IPS-18c (cell line): ENCODE measurements at regions not wholly inside any gene's neighbourhood (a gene's known extent, or its start where the extent isn't known, plus 50 kb on each side); places are given as distances from the start of the nearest gene placed in this dataset.
"Not testable (repeated sequence)": the region's sequence is repeated elsewhere in the genome, so short reads cannot be mapped to it uniquely, and the experiment has no call there.

Experiments used
- H3K4me3 ChIP-seq: 2 replicates; pipeline ENCODE4 v1.7.0; 2013; ENCODE audit warnings: low read depth, mild to moderate bottlenecking, low read length, moderate library complexity; ENCODE audit not compliant: insufficient read depth
- H3K9me3 ChIP-seq: one replicate; pipeline ENCODE4 v1.6.1; 2013; ENCODE audit warnings: mild to moderate bottlenecking, low read length, moderate library complexity; ENCODE audit not compliant: control insufficient read depth, insufficient read depth

- no peaks in the 10 kb centered on the region for H3K9me3 ChIP-seq
- H3K4me3 ChIP-seq = no peak overlapping the region
Observed at GRCh38 chr18:41681138-41681880, 273.7 kb upstream of the PIK3C3 start.

GRCh38 chr18:41674506-41674905 lies 280.5 kb upstream of the PIK3C3 start:
- H3K9me3 ChIP-seq = no peaks in the 10 kb centered on the region
- no peak overlapping the region for H3K4me3 ChIP-seq

GRCh38 chr18:41666231-41666630 lies 288.8 kb upstream of the PIK3C3 start:
- no peaks in the 10 kb centered on the region for H3K9me3 ChIP-seq
- H3K4me3 ChIP-seq = no peak overlapping the region

DNA sequence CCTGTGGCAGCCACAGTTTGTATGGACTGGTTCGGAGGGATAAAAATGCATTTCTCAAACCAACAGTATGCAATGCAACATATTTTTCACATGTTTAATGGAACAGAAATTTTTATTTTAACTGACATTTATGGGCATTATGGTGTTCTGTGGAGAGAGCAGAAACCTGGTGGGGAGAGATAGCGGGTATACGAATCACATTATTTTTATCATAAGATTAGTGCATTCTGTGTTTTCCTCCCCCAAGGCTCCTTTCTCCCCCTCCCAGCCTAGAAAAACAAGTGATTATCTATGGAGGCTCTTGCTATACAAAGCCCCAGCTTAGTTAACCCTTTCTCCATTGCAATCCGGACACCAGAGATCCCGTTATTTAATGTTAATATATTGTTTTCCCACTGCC lies 289.8 kb upstream of the PIK3C3 start:
- Histone ChIP-seq H3K9me3 (no peaks in the 10 kb centered on the region), H3K4me3 (no peak overlapping the region)

- H3K9me3 ChIP-seq = no peaks in the 10 kb centered on the region
- H3K4me3 ChIP-seq = no peak overlapping the region
Observed at GRCh38 chr18:41660654-41661053, 294.4 kb upstream of the PIK3C3 start.

DNA sequence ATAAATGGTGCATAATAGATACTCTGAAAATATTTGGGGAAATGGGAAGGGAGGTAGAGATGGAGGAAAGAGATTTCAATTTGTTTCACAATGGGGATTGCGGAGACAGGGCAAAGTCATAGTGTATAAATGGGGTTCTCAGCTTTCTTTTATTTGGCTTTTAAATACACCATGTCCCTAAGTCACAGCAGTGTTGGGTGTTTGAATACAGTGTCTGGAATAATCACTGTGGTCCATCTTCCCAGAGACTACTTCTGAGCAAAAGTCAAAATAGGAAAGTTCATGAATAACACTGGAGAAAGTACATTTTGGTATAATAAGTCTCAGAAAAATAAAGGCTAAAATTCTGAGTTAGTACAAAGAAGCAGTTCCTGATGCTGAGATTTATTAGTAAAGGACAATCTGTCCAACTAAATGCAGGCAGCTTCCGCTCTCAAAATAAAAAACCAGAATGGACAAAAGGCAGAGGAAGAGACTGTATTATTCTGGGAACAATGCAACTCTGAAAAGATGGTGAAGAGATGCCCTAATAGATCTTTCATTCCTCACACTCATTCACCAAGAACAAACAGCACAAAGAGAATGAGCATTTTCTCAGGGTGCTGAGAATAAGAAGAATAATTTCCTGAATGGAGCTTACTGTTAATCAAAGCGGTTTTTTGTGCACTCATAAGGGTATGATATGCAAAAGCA lies 295.4 kb upstream of the PIK3C3 start:
- no peaks in the 10 kb centered on the region for H3K9me3 ChIP-seq
- H3K4me3 ChIP-seq = no peak overlapping the region

GRCh38 chr18:41657189-41657588 lies 297.8 kb upstream of the PIK3C3 start:
- H3K4me3 ChIP-seq = no peak overlapping the region
- H3K9me3 ChIP-seq = no peaks in the 10 kb centered on the region

DNA sequence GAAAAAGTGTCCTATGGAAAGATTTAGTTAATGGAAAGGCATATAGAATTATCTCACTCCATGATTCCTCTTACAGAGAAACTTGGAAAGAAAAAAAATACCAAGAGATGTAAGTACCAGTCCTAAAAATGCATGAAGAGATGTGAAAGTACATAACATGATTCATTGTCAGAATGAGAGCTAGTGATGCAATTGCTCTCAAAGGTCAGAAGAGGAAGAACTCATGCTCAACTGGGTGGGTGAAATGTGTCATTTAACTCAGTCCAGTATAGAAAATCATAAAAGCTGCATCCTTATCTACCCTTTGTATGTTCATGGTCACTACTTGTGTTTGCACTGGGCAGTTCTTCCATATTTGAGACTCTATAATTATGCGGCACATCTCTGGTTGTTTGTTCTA lies 300.0 kb upstream of the PIK3C3 start:
- Histone ChIP-seq H3K4me3 (no peak overlapping the region), H3K9me3 (no peaks in the 10 kb centered on the region)

DNA sequence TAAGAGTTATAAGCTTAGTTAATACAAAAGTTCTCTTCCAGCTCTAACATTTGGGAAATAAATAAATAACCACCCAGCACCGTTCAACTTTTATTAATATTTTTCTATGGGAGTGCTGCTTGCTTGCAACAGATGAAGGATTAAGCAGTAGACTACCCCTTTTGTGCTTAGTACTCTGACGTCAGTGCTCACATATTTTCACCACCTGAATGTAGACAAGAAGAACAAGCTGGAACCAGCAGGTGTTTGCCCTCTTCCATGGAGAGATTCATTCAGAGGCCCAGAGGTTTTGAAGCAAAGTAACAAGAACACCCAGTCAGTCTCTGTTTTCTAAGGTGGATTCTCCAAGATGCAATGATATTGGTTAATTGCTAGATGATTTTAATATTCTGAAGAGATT lies 307.1 kb upstream of the PIK3C3 start:
- Histone ChIP-seq H3K4me3 (no peak overlapping the region), H3K9me3 (no peaks in the 10 kb centered on the region)

GRCh38 chr18:41646915-41647620 lies 308.0 kb upstream of the PIK3C3 start:
- H3K4me3 ChIP-seq = no peak overlapping the region
- H3K9me3 ChIP-seq = no peaks in the 10 kb centered on the region

DNA sequence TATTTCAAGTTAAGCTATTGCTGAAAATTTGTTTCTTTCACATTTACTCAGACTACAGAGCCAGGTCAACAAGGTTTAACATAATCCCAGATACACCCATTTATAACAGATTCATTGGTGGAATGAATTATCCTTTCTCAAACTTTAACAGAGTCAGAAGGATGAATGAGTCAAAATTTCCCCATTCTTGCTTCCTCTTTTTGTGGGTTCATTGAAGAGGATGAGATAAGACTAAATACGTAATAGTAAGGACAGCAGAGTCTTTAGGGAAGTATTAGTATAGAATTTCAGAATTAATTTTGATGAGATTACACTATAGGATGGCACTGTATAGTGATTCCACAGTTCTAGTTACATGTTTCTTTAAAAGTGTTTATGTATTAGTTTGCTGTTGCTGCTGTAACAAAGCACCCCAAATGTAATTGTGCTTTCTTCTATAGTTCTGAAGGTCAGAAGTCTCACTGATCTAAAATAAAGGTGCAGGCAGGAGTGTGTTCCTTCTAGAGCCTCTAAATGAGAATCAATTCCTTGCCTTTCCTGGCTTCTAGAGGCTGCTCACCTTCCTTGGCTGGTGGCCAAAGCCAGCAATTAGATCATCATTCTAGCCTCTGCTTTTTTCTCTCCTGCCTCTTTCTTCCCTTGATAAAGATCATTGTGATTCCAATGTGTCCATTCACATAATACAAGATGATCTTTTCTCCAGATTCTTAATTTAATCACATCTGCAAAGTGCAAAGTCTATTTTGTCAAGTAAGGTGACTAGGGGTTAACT lies 309.3 kb upstream of the PIK3C3 start:
- Histone ChIP-seq H3K9me3 (no peaks in the 10 kb centered on the region), H3K4me3 (no peak overlapping the region)

DNA sequence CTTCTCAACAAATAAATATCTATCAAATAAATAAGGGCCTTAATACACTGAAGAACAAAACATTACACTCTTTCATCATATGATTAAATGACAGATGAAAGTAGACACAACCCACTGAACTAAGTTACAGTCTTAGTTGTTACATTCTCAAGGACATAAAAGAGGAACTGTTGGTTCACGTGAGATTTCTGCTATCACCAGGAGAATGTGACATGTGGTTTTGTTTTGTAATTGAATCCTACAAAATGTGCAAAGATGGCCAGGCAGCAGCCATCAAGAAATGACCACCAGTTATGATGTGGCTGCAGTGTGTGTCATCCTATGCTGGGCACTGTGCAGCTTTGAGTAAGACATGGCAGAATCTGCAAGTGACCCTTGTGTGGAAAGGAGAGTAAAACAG lies 310.6 kb upstream of the PIK3C3 start:
- H3K4me3 ChIP-seq = no peak overlapping the region

DNA sequence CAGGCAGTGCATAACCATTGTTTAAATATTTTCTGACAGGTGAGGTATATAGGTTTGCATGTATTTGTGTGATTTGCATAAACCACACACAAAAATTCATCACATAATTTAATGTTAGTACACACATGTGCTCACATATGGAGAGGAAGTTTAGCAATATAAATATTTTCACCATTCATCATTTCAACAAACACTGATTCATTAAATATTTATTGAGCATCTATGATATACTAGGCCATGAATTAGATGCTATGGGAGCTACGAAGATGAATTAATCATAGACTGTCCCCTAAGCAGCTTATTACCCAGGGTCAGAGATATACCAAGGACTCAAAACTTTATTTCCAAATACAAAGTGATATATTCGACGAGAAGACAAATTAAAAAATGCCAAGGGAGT lies 311.6 kb upstream of the PIK3C3 start:
- Histone ChIP-seq H3K9me3 (no peaks in the 10 kb centered on the region), H3K4me3 (no peak overlapping the region)

More for the DNA sequence above, 310.6 kb upstream of the PIK3C3 start:
- H3K9me3 ChIP-seq = no peaks in the 10 kb centered on the region

- H3K4me3 ChIP-seq = no peak overlapping the region
Observed at GRCh38 chr18:41642756-41643155, 312.3 kb upstream of the PIK3C3 start.

GRCh38 chr18:41639218-41639617 lies 315.8 kb upstream of the PIK3C3 start:
- Histone ChIP-seq H3K9me3 (no peaks in the 10 kb centered on the region), H3K4me3 (no peak overlapping the region)

More at GRCh38 chr18:41642756-41643155, 312.3 kb upstream of the PIK3C3 start:
- H3K9me3 ChIP-seq = no peaks in the 10 kb centered on the region

DNA sequence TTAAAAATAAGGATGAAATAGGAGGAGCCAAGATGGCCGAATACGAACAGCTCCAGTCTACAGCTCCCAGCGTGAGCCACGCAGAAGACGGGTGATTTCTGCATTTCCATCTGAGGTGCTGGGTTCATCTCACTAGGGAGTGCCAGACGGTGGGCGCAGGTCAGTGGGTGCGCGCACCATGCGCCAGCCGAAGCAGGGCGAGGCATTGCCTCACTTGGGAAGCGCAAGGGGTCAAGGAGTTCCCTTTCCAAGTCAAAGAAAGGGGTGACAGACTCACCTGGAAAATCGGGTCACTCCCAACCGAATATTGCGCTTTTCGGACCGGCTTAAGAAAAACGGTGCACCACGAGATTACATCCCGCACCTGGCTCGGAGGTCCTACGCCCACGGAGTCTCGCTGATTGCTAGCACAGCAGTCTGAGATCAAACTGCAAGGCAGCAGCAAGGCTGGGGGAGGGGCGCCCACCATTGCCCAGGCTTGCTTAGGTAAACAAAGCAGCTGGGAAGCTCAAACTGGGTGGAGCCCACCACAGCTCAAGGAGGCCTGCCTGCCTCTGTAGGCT lies 323.2 kb upstream of the PIK3C3 start:
- peak overlapping the region; percentile 50 for H3K4me3 ChIP-seq
- not testable (repeated sequence) for H3K9me3 ChIP-seq

GRCh38 chr18:41630232-41630886 lies 324.7 kb upstream of the PIK3C3 start:
- no peaks in the 10 kb centered on the region for H3K9me3 ChIP-seq
- no peak overlapping the region for H3K4me3 ChIP-seq
